Spleen (tissue), 7 donors: ENCODE measurements at regions not wholly inside any gene's neighbourhood (a gene's known extent, or its start where the extent isn't known, plus 50 kb on each side); places are given as distances from the start of the nearest gene placed in this dataset.

Experiments
- CTCF ChIP-seq, 11 experiments: fragments of 200-600 bp in 7 of 11; fragments of 450-650 bp in 4 of 11; sonication (generic) in 4 of 11; IDR thresholded peaks in 8 of 11; conservative IDR thresholded peaks in 3 of 11; 1 replicate in 7 of 11; 2 replicates in 4 of 11; pipeline versions ENCODE4 v1.4.0 to v1.8.0; 2016 to 2021; ENCODE audit warnings: antibody characterized with exemption in 11 of 11, inconsistent platforms in 4 of 11, mild to moderate bottlenecking in 1 of 11
- POLR2A ChIP-seq, 3 donors: fragments of 450-650 bp; IDR thresholded peaks; one replicate each; pipeline ENCODE4 v1.5.1; 2017; ENCODE audit warnings: antibody characterized with exemption in 3 of 3, mild to moderate bottlenecking in 1 of 3
- POLR2AphosphoS5 ChIP-seq, 3 donors: sonication (generic); formaldehyde crosslinking; IDR thresholded peaks; one replicate each; pipeline ENCODE4 v1.5.1; 2017; ENCODE audit warnings: antibody characterized with exemption in 3 of 3
- donor health status: DM: no; HTN: no; CAD: no; lungs with moderate emphysema.
- donor health status: DM: no; HTN: no; CAD: no.
- donor health status: DM: no; HTN: no; CAD: no.

GRCh38 chr2:81942136-81942680 lies 1637.7 kb upstream of the LRRTM1 start:
- TF ChIP-seq CTCF (IDR thresholded peaks at IDR 0.05 in 8 of 11, conservative IDR thresholded peaks at IDR 0.05 in 3 of 11) (no peak), POLR2A (IDR thresholded peaks at IDR 0.05) (no peak), POLR2AphosphoS5 (IDR thresholded peaks at IDR 0.05) (no peak)
